ENCODE measurements at regions not wholly inside any gene's neighbourhood (a gene's known extent, or its start where the extent isn't known, plus 50 kb on each side); places are given as distances from the start of the nearest gene placed in this dataset.

DNA sequence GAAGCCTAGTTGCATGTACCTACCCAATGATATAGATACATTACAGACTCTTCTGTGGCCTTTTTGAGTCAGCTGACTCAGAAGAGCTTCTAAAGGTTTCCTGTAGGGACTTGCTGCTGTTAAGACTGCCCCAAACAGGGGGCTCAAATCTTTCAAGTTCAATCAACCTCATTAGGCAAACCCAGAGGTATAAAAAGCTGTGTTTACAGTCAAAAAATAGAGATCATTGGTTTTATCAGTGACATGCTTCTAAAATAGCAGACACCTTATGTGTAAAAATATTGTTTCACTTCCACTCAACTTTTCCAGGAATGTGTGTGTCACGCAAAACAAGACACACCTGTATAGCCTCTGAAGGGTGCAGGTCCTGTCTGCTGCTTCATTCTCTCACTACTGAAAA is 624.3 kb upstream of the FANCL start:
- Mint-ChIP-seq H3K27ac (no peak overlapping the region), H3K4me3 (no peak overlapping the region), H3K36me3 (no peaks in the 10 kb centered on the region), H3K9me3 (no peaks in the 10 kb centered on the region), H3K27me3 (no peaks in the 10 kb centered on the region), H3K4me1 (ENCODE audit: low read depth) (peaks cover 4% of the 10 kb centered on the region)
- ChIA-PET POLR2A (no interaction called here), CTCF (no interaction called here)
- intact Hi-C loops (cut with micrococcal nuclease), result no loop called here
- DNase-seq, result no peak

DNA sequence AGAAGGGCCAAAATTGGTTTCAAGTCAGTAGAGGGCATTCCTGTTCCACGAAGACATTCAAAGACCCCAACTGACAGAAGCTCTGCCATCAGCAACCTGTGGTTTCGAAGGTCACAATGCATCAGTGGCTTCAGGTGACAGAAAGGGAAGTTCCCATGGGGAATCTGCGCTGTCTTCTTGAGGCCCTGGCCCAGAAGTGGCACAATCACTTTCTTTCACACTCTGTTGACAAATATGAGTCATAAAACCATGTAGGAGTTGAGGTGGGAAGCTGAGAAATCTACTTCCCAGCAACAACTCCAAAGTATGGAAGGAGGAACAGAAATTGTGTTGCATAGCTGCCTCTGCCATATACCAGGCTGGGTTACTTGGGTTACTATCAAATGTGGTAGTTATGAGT is 621.1 kb upstream of the FANCL start:
- Mint-ChIP-seq H3K27ac (no peak overlapping the region), H3K4me3 (no peak overlapping the region), H3K4me1 (ENCODE audit: low read depth) (peaks cover 4% of the 10 kb centered on the region), H3K27me3 (no peaks in the 10 kb centered on the region), H3K9me3 (no peaks in the 10 kb centered on the region), H3K36me3 (no peaks in the 10 kb centered on the region)
- intact Hi-C loops (cut with micrococcal nuclease), result no loop called here
- DNase-seq, result no peak
- CTCF ChIA-PET, result no interaction called here
- POLR2A ChIA-PET, result no interaction called here

- POLR2A ChIA-PET, result no interaction called here
- Mint-ChIP-seq H3K4me1 (ENCODE audit: low read depth) (no peaks in the 10 kb centered on the region), H3K27me3 (no peaks in the 10 kb centered on the region), H3K36me3 (no peaks in the 10 kb centered on the region), H3K9me3 (peaks cover 5% of the 10 kb centered on the region), H3K4me3 (no peak overlapping the region), H3K27ac (no peak overlapping the region)
- CTCF ChIA-PET, result no interaction called here
- intact Hi-C loops (cut with micrococcal nuclease), result no loop called here
- DNase-seq, result no peak
Measured at GRCh38 chr2:58860586-58860985, 619.5 kb upstream of the FANCL start.

DNA sequence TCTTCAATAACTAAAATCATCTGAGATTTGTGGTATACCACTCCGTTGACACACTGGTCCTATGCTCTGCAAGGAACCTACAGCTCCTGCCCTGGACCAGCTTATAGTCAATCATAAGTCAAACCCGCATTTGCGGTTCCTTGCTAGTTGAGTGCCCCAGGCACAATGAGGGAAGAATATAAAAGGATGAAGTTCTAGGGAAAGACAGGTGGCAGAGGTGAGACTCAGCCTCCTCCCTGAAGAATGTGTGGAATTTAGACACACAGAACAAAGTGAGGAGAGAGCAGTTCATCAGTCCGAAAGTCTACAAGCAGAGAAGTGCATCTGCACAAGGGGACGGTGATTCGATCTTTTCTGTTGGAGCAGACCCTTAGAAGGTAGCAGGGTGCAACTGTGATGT is 615.0 kb upstream of the FANCL start:
- Mint-ChIP-seq H3K36me3 (no peaks in the 10 kb centered on the region), H3K9me3 (peaks cover 5% of the 10 kb centered on the region), H3K4me1 (ENCODE audit: low read depth) (no peaks in the 10 kb centered on the region), H3K27ac (no peak overlapping the region), H3K27me3 (no peaks in the 10 kb centered on the region), H3K4me3 (no peak overlapping the region)
- POLR2A ChIA-PET, result no interaction called here
- intact Hi-C loops (cut with micrococcal nuclease), result no loop called here
- DNase-seq, result no peak
- CTCF ChIA-PET, result no interaction called here

- no peak for DNase-seq
- Mint-ChIP-seq H3K27ac (no peak overlapping the region), H3K4me3 (no peak overlapping the region), H3K9me3 (peaks cover 5% of the 10 kb centered on the region), H3K36me3 (no peaks in the 10 kb centered on the region), H3K4me1 (ENCODE audit: low read depth) (no peaks in the 10 kb centered on the region), H3K27me3 (no peaks in the 10 kb centered on the region)
- ChIA-PET POLR2A (no interaction called here), CTCF (no interaction called here)
- intact Hi-C loops (cut with micrococcal nuclease), result no loop called here
Measured at GRCh38 chr2:58853420-58853819, 612.3 kb upstream of the FANCL start.

- peaks cover 5% of the 10 kb centered on the region for H3K9me3 Mint-ChIP-seq
- no peaks in the 10 kb centered on the region for H3K4me1 Mint-ChIP-seq (ENCODE audit: low read depth)
- no peak overlapping the region for H3K4me3 Mint-ChIP-seq
- POLR2A ChIA-PET, result no interaction called here
- CTCF ChIA-PET, result no interaction called here
- no peaks in the 10 kb centered on the region for H3K27me3 Mint-ChIP-seq
- H3K36me3 Mint-ChIP-seq, result no peaks in the 10 kb centered on the region
- no peak for DNase-seq
- no peak overlapping the region for H3K27ac Mint-ChIP-seq
- intact Hi-C loops (cut with micrococcal nuclease), result no loop called here
Measured at GRCh38 chr2:58852905-58853304, 611.8 kb upstream of the FANCL start.

- ChIA-PET CTCF (no interaction called here), POLR2A (no interaction called here)
- DNase-seq, result no peak
- H3K4me1 Mint-ChIP-seq (ENCODE audit: low read depth), result no peaks in the 10 kb centered on the region
- H3K27me3 Mint-ChIP-seq, result no peaks in the 10 kb centered on the region
- H3K9me3 Mint-ChIP-seq, result peaks cover 5% of the 10 kb centered on the region
- no peak overlapping the region for H3K27ac Mint-ChIP-seq
- intact Hi-C loops (cut with micrococcal nuclease), result no loop called here
- no peak overlapping the region for H3K4me3 Mint-ChIP-seq
- no peaks in the 10 kb centered on the region for H3K36me3 Mint-ChIP-seq
Measured at GRCh38 chr2:58852243-58852642, 611.1 kb upstream of the FANCL start.

DNA sequence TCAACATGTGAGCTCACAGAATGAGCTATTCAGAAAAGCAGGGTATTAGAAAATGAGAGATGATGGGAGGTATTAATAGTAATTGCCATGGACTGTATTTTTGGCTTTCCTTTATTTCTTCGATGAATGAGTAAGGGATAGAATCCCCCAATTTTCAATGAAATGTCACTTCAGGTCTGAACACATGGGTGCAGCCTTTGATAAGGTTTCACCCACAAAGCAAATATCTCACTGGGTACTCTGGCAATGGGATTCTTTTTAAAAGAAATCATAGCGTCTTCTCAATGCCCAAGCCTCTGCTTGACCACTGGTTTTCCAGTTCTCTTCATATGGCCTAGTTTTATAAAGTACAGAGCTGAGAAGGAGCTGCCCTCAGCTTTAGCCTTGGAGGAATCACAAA is 610.5 kb upstream of the FANCL start:
- H3K4me3 Mint-ChIP-seq, result no peak overlapping the region
- peaks cover 3% of the 10 kb centered on the region for H3K9me3 Mint-ChIP-seq
- no peak overlapping the region for H3K27ac Mint-ChIP-seq
- H3K27me3 Mint-ChIP-seq, result no peaks in the 10 kb centered on the region
- ChIA-PET POLR2A (no interaction called here), CTCF (no interaction called here)
- DNase-seq, result no peak
- intact Hi-C loops (cut with micrococcal nuclease), result no loop called here
- H3K4me1 Mint-ChIP-seq (ENCODE audit: low read depth), result no peaks in the 10 kb centered on the region
- no peaks in the 10 kb centered on the region for H3K36me3 Mint-ChIP-seq

DNA sequence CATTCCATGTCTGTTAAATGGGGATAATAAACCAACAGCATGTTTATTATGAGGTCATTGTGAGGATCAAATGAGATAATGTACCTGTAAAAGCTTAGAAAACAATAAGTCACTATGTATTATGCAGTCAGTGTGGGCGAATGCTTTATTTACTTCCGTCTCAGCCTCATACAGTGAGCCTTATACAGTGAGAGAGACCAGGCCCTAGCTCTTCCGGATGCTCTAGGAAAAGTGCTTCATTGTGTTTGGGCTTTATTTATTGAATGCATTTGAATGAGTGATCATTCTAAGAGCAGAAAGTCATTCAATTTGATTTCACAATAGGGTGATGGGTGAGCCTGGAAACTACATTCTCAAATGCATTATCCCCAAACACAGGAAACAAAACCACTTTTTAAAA is 603.9 kb upstream of the FANCL start:
- H3K27me3 Mint-ChIP-seq, result no peaks in the 10 kb centered on the region
- H3K9me3 Mint-ChIP-seq, result no peaks in the 10 kb centered on the region
- H3K4me3 Mint-ChIP-seq, result no peak overlapping the region
- no peaks in the 10 kb centered on the region for H3K4me1 Mint-ChIP-seq (ENCODE audit: low read depth)
- CTCF ChIA-PET, result no interaction called here
- no peaks in the 10 kb centered on the region for H3K36me3 Mint-ChIP-seq
- H3K27ac Mint-ChIP-seq, result no peak overlapping the region
- intact Hi-C loops (cut with micrococcal nuclease), result no loop called here
- DNase-seq, result no peak
- POLR2A ChIA-PET, result no interaction called here

DNA sequence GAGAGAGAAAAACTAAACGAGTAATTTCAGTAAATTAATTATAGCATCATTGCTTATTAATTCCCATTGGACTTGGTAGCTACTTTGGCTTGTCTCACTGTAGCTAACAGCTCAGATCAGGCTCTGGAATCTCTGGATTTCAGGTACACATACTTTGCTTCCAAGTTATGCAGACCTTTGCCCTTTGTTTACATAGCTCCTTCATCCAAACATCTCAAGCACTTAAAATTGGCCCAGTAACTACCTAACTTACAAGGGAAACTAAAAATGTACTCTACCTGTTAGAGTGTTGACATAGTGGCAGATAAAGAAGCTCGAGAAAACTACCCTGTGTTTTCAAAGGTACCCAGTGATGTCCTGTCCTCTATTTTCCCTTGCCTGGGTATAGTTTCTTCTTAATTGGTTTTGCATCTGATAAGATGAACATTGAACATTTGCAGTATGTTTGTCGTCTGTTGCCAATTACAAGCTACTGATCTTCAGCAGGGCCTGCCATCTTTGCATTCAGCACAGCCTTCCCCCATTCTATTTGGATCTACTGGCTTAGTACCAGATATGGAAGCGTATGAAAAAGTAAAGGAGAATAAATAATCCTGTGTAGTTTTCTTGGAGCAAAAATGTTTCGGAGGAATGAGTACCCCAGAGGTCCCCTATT is 601.5 kb upstream of the FANCL start:
- Mint-ChIP-seq H3K4me3 (no peak overlapping the region), H3K36me3 (no peaks in the 10 kb centered on the region), H3K27ac (no peak overlapping the region), H3K4me1 (ENCODE audit: low read depth) (no peaks in the 10 kb centered on the region), H3K27me3 (no peaks in the 10 kb centered on the region), H3K9me3 (no peaks in the 10 kb centered on the region)
- POLR2A ChIA-PET, result no interaction called here
- DNase-seq, result no peak
- CTCF ChIA-PET, result no interaction called here
- intact Hi-C loops (cut with micrococcal nuclease), result no loop called here

DNA sequence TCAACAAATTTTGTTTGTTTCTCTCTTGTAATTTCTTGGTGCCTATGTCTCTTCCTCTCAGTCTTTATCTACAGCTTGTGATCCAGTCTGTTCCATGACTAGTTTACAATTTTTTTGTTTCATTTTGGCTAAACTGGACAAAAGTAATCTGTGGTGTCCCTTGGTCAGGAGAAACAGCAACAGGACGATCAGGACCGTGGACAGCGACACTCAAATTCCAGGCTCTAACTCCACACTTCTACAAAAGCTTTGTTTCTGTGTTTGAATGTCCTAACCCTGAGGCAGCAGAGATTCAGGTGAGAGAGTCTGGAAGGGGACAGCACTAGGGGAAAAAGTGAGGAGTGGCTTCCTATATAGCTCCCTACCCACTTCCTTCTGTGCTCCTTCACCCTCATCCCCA is 593.3 kb upstream of the FANCL start:
- Mint-ChIP-seq H3K27ac (no peak overlapping the region), H3K4me1 (ENCODE audit: low read depth) (no peaks in the 10 kb centered on the region), H3K36me3 (no peaks in the 10 kb centered on the region), H3K9me3 (peaks cover 10% of the 10 kb centered on the region), H3K4me3 (no peak overlapping the region), H3K27me3 (no peaks in the 10 kb centered on the region)
- POLR2A ChIA-PET, result no interaction called here
- CTCF ChIA-PET, result no interaction called here
- no peak for DNase-seq
- intact Hi-C loops (cut with micrococcal nuclease), result no loop called here

- intact Hi-C loops (cut with micrococcal nuclease), result no loop called here
- no peak for DNase-seq
- Mint-ChIP-seq H3K27me3 (no peaks in the 10 kb centered on the region), H3K9me3 (peaks cover 47% of the 10 kb centered on the region), H3K36me3 (peaks cover 3% of the 10 kb centered on the region), H3K4me1 (ENCODE audit: low read depth) (no peaks in the 10 kb centered on the region), H3K4me3 (no peak overlapping the region), H3K27ac (no peak overlapping the region)
- ChIA-PET POLR2A (no interaction called here), CTCF (no interaction called here)
Measured at GRCh38 chr2:58826795-58827194, 585.7 kb upstream of the FANCL start.

DNA sequence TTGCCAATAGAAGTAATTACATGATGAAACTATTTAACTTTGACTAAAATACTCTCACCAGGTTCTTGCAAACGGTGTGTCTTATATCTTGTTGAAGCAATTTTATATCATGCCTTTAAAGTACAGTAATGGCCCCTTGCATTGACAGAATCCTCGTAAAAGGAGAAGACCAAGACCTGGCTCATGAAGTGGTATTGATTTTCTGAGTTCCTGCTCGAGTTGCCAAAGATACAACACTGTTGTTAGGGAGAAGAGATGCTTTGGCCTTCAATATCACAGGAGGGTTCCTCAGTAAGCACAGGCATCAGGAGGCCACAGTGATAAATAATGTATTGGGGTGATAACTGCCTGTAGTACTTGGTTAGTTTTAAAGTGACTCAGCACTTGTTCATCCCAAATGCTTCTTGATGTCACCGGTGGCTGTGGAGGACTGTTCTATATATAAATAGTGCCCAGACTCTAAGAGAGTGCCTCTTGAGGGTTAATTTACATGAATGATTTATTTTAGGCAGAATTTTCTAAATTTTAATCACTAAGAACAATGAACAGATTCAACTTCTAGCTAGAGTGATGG is 571.7 kb upstream of the FANCL start:
- ChIA-PET CTCF (no interaction called here), POLR2A (no interaction called here)
- Mint-ChIP-seq H3K9me3 (no peaks in the 10 kb centered on the region), H3K36me3 (no peaks in the 10 kb centered on the region), H3K4me3 (no peak overlapping the region), H3K27ac (no peak overlapping the region), H3K27me3 (no peaks in the 10 kb centered on the region), H3K4me1 (ENCODE audit: low read depth) (no peaks in the 10 kb centered on the region)
- DNase-seq, result no peak
- intact Hi-C loops (cut with micrococcal nuclease), result no loop called here

- intact Hi-C loops (cut with micrococcal nuclease), result no loop called here
- POLR2A ChIA-PET, result no interaction called here
- Mint-ChIP-seq H3K9me3 (no peaks in the 10 kb centered on the region), H3K36me3 (no peaks in the 10 kb centered on the region), H3K27ac (no peak overlapping the region), H3K4me1 (ENCODE audit: low read depth) (no peaks in the 10 kb centered on the region), H3K27me3 (no peaks in the 10 kb centered on the region), H3K4me3 (no peak overlapping the region)
- CTCF ChIA-PET, result no interaction called here
- DNase-seq, result no peak
Measured at GRCh38 chr2:58805126-58805525, 564.0 kb upstream of the FANCL start.
